Left lung (tissue), 4 donors: ENCODE measurements at regions not wholly inside any gene's neighbourhood (a gene's known extent, or its start where the extent isn't known, plus 50 kb on each side); places are given as distances from the start of the nearest gene placed in this dataset.

Experiments
- ATAC-seq: fragments of 200-7000 bp; cut with Tn5 transposase; one replicate; pipeline ENCODE4 v1.9.1; 2020; ENCODE audit warnings: moderate library complexity
- DNase-seq, 4 donors: peaks; one replicate each; pipeline ENCODE4 v3.0.0-alpha.2; 2013 to 2020
- H3K27ac ChIP-seq, 2 donors: fragments of 200-600 bp; sonication (generic) in 1 of 2; one replicate each; pipeline versions ENCODE4 v1.5.0 to v1.8.0; 2020 to 2021
- H3K27me3 ChIP-seq, 2 donors: fragments of 200-600 bp; sonication (generic) in 1 of 2; one replicate each; pipeline versions ENCODE4 v1.5.0 to v1.8.0; 2020 to 2021
- H3K36me3 ChIP-seq, 2 donors: fragments of 200-600 bp; sonication (generic) in 1 of 2; one replicate each; pipeline versions ENCODE4 v1.5.0 to v1.8.0; 2020 to 2021
- H3K4me1 ChIP-seq, 2 donors: fragments of 200-600 bp; one replicate each; pipeline ENCODE4 v1.8.0; 2021
- H3K4me3 ChIP-seq, 2 donors: fragments of 200-600 bp; sonication (generic) in 1 of 2; one replicate each; pipeline versions ENCODE4 v1.5.0 to v1.8.0; 2020 to 2021; ENCODE audit warnings: mild to moderate bottlenecking in 1 of 2
- H3K9me3 ChIP-seq, 2 donors: fragments of 200-600 bp; sonication (generic) in 1 of 2; one replicate each; pipeline versions ENCODE4 v1.5.0 to v1.8.0; 2020 to 2021
- intact Hi-C, 2 donors: fragments of 100-400 bp; cut with DNase I; formaldehyde crosslinking; loops; one replicate each; pipeline versions ENCODE4 v1.11.2 to v1.14.2; 2022
- TF ChIP-seq, protein P1 (sequence below), 2 donors: fragments of 200-600 bp; sonication (generic) in 1 of 2; IDR thresholded peaks; one replicate each; pipeline versions ENCODE4 v1.5.0 to v1.8.0; 2021; ENCODE audit warnings: antibody characterized with exemption in 2 of 2
- donor health status: DM: no; HTN: yes; CAD: no.
- donor health status: DM: no; HTN: no; CAD: no.

DNA sequence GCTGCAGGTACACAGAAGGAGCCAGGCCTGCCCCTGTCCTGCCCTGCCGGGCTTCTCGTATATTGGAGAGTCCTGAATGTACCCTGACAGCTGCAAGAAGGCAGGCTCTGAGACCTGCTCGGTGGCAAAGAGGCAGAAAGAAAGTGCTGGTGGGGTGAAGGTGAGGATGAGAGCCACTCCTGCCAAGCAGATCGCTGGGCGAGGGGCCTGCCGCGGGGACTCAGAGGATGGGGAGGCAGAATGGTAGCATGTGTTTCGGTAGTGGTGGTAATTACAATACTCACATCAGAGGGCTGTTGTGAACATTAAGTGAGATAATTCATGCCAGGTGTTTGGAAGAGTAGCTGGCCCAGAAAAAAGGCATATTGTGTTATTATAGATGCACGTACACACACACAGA lies 56.6 kb upstream of the SLC22A23 start:
- no peaks in the 10 kb centered on the region for H3K9me3 ChIP-seq
- DNase-seq, result no peak
- no peak overlapping the region for H3K4me3 ChIP-seq
- intact Hi-C loops, result no loop called here
- no peaks in the 10 kb centered on the region for H3K36me3 ChIP-seq
- ATAC-seq, result no peak
- H3K27me3 ChIP-seq, result no peaks in the 10 kb centered on the region
- TF ChIP-seq, protein P1, sequence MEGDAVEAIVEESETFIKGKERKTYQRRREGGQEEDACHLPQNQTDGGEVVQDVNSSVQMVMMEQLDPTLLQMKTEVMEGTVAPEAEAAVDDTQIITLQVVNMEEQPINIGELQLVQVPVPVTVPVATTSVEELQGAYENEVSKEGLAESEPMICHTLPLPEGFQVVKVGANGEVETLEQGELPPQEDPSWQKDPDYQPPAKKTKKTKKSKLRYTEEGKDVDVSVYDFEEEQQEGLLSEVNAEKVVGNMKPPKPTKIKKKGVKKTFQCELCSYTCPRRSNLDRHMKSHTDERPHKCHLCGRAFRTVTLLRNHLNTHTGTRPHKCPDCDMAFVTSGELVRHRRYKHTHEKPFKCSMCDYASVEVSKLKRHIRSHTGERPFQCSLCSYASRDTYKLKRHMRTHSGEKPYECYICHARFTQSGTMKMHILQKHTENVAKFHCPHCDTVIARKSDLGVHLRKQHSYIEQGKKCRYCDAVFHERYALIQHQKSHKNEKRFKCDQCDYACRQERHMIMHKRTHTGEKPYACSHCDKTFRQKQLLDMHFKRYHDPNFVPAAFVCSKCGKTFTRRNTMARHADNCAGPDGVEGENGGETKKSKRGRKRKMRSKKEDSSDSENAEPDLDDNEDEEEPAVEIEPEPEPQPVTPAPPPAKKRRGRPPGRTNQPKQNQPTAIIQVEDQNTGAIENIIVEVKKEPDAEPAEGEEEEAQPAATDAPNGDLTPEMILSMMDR (IDR thresholded peaks at IDR 0.05), result no peak
- no peaks in the 10 kb centered on the region for H3K4me1 ChIP-seq
- H3K27ac ChIP-seq, result no peak overlapping the region

DNA sequence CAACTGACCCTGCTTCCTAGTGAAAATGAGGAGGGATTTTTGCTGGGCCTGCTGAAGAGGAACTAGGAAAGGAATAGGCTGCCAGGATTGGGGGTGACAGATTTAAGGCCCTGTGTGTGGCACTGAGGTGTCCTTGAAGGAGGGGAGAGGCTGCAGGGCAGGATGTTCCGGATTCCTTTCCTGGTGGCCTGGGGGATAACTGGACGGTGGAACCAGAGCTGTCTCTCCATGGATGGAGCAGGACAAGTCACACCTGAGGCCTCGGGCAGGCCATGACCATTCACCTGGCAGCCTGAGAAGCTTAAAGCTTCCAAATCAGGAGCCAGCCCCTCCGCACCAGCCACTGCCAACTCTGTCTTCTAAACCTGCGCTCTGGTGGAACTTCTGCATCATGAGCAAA lies 56.0 kb upstream of the SLC22A23 start:
- intact Hi-C loops, result no loop called here
- no peaks in the 10 kb centered on the region for H3K9me3 ChIP-seq
- TF ChIP-seq, protein P1 (IDR thresholded peaks at IDR 0.05), result no peak
- H3K4me3 ChIP-seq, result no peak overlapping the region
- ATAC-seq, result no peak
- H3K36me3 ChIP-seq, result no peaks in the 10 kb centered on the region
- no peaks in the 10 kb centered on the region for H3K27me3 ChIP-seq
- no peak overlapping the region for H3K27ac ChIP-seq
- H3K4me1 ChIP-seq, result no peaks in the 10 kb centered on the region
- DNase-seq, result no peak

DNA sequence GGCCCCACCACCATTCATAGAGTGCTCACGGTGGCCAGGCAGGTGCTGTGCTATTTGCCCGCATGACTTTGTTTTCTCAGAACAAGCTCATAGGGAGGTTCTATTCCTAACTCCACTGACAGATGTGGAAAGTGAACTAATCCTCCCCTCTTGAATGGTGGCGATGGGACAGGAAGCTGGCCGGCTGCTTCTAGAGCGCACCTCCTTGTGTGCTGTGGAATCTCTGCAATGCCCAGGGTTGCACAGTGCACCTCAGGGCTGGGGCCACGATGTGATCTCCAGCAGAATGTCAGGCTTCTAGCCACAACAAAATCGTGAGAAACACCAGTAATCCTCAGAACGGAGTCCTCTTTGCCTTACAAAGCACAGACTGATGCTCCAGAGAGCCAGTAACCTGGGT lies 53.8 kb upstream of the SLC22A23 start:
- ATAC-seq (no peak), DNase-seq (no peak)
- Histone ChIP-seq H3K4me3 (no peak overlapping the region), H3K4me1 (no peaks in the 10 kb centered on the region), H3K36me3 (no peaks in the 10 kb centered on the region), H3K27ac (no peak overlapping the region), H3K27me3 (no peaks in the 10 kb centered on the region), H3K9me3 (no peaks in the 10 kb centered on the region)
- intact Hi-C loops, result no loop called here
- TF ChIP-seq, protein P1 (IDR thresholded peaks at IDR 0.05), result no peak

DNA sequence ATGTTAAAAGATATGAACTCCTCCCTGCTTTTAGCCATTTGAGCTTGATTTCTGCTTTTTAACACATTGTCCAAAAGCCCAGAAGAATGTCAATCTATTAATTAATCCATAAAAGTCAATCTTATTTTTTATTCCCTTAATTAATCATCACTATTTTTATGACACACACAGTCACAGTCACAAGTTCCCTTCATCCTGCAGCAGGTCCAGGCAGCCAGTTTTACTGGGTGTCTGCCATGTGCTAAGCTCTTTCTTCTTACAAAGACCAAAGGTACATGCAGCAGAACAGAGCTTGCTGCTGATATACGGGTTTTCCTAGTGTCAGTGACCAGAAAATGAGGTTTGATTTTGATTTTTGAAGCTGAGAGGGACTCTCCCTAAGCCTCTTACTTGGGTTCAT lies 53.3 kb upstream of the SLC22A23 start:
- H3K36me3 ChIP-seq, result no peaks in the 10 kb centered on the region
- no peak overlapping the region for H3K27ac ChIP-seq
- H3K4me3 ChIP-seq, result no peak overlapping the region
- H3K9me3 ChIP-seq, result no peaks in the 10 kb centered on the region
- no peaks in the 10 kb centered on the region for H3K27me3 ChIP-seq
- ATAC-seq (no peak), DNase-seq (no peak)
- TF ChIP-seq, protein P1 (IDR thresholded peaks at IDR 0.05), result no peak
- intact Hi-C loops, result no loop called here
- H3K4me1 ChIP-seq, result no peaks in the 10 kb centered on the region

DNA sequence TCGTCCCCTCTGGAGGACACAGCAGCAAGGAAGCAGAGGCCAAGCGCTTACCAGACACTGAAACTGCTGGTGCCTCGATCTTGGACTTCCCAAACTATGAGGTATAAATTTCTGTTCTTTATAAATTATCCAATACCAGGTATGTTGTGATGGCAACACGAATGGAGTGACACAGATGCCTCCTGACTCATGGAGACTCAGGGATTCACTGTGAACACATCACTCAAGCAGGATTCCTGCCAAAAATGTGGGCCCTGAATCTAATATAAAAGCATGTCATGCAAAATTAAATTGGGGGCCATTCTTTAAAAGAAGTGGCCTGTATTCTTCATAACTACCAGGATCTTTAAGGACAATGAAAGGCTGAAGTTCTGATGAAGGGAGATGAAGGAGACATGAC lies 52.5 kb upstream of the SLC22A23 start:
- no peaks in the 10 kb centered on the region for H3K36me3 ChIP-seq
- no peaks in the 10 kb centered on the region for H3K9me3 ChIP-seq
- H3K4me3 ChIP-seq, result no peak overlapping the region
- intact Hi-C loops, result no loop called here
- no peak overlapping the region for H3K27ac ChIP-seq
- no peak for DNase-seq
- no peak for ATAC-seq
- no peaks in the 10 kb centered on the region for H3K4me1 ChIP-seq
- TF ChIP-seq, protein P1 (IDR thresholded peaks at IDR 0.05), result no peak
- no peaks in the 10 kb centered on the region for H3K27me3 ChIP-seq
